Stomach (tissue), 8 donors: ENCODE measurements at regions not wholly inside any gene's neighbourhood (a gene's known extent, or its start where the extent isn't known, plus 50 kb on each side); places are given as distances from the start of the nearest gene placed in this dataset.

Experiments used
- DNase-seq, 2 donors: peaks; one replicate each; pipeline versions ENCODE4 v3.0.0 to v3.0.0-alpha.2; 2013 to 2019
- H3K27ac ChIP-seq, 5 donors: fragments of 200-600 bp in 4 of 5; sonication (generic) in 4 of 5; one replicate each; pipeline ENCODE4 v1.5.1; 2013 to 2019; ENCODE audit warnings: mild to moderate bottlenecking in 1 of 5, moderate library complexity in 1 of 5
- H3K27me3 ChIP-seq, 3 donors: fragments of 200-600 bp; sonication (generic); one replicate each; pipeline ENCODE4 v1.5.1; 2017 to 2019; ENCODE audit warnings: mixed run types in 1 of 3
- H3K36me3 ChIP-seq, 4 donors: fragments of 200-600 bp; sonication (generic); 1 replicate in 3 of 4; 2 replicates in 1 of 4; pipeline ENCODE4 v1.5.1; 2016 to 2019
- H3K4me1 ChIP-seq, 4 donors: fragments of 200-600 bp; sonication (generic); one replicate each; pipeline ENCODE4 v1.5.1; 2016 to 2019
- H3K4me3 ChIP-seq, 4 donors: fragments of 200-600 bp; sonication (generic) in 3 of 4; one replicate each; pipeline ENCODE4 v1.5.1; 2016 to 2019; ENCODE audit warnings: mild to moderate bottlenecking in 1 of 4
- H3K9me3 ChIP-seq, 4 donors: fragments of 200-600 bp; sonication (generic); one replicate each; pipeline ENCODE4 v1.5.1; 2016 to 2019
- CTCF ChIP-seq, 7 experiments: fragments of 450-650 bp in 4 of 7; fragments of 200-600 bp in 3 of 7; sonication (generic) in 3 of 7; IDR thresholded peaks; one replicate each; pipeline ENCODE4 v1.5.1; 2016 to 2019; ENCODE audit warnings: antibody characterized with exemption in 7 of 7, control low read depth in 2 of 7, mild to moderate bottlenecking in 1 of 7
- EP300 ChIP-seq: sonication (generic); formaldehyde crosslinking; IDR thresholded peaks from one replicate; pipeline ENCODE4 v1.6.1; 2017; ENCODE audit warnings: antibody characterized with exemption
- POLR2A ChIP-seq, 4 donors: fragments of 450-650 bp; IDR thresholded peaks; one replicate each; pipeline ENCODE4 v1.6.1; 2016; ENCODE audit warnings: antibody characterized with exemption in 4 of 4, control low read depth in 2 of 4, mild to moderate bottlenecking in 1 of 4, moderate library complexity in 1 of 4
- POLR2AphosphoS5 ChIP-seq, 3 donors: sonication (generic); formaldehyde crosslinking; IDR thresholded peaks; one replicate each; pipeline ENCODE4 v1.6.1; 2016; ENCODE audit warnings: antibody characterized with exemption in 3 of 3
- WGBS, 5 donors: extraction: QIAGEN DNeasy Blood & Tissue Kit in 3 of 5; methylation state at CpG; one replicate each; pipeline versions ENCODE4 v1.1.5 to v1.1.7; 2013 to 2018; 5-methylcytosine and 5-hydroxymethylcytosine counted together
- intact Hi-C: fragments of 100-400 bp; cut with DNase I; formaldehyde crosslinking; loops from one replicate; pipeline ENCODE4 v1.15.1; 2023; ENCODE audit warnings: low total_unique reads
- donor health status: healthy with polysubstance abuse.
- donor health status: Bipolar disorder and iron deficiency.
- donor health status: healthy.

GRCh38 chr1:29805122-29805895 lies 569.0 kb downstream of the PTPRU start:
- peaks cover 0 to 5% (median 2%) of the 10 kb centered on the region in 4 donors for H3K4me1 ChIP-seq
- no peak overlapping the region for H3K27ac ChIP-seq
- no peaks in the 10 kb centered on the region for H3K36me3 ChIP-seq
- DNase-seq: peak in 1 of 2 donors; percentile 9
- H3K4me3 ChIP-seq: no peak overlapping the region
- no peak for TF ChIP-seq EP300
- TF ChIP-seq POLR2AphosphoS5 (IDR thresholded peaks at IDR 0.05): no peak
- no peak for TF ChIP-seq POLR2A (IDR thresholded peaks at IDR 0.05)
- TF ChIP-seq CTCF (IDR thresholded peaks at IDR 0.05): no peak
- no peaks in the 10 kb centered on the region for H3K9me3 ChIP-seq
- 55 to 76% (median 66%) methylated on average over 5 to 11 of the region's 11 CpGs for WGBS, 5 donors
- intact Hi-C loops: no loop called here
- H3K27me3 ChIP-seq: peaks cover 0 to 66% (median 6%) of the 10 kb centered on the region in 3 donors

GRCh38 chr1:29804181-29804899 lies 568.0 kb downstream of the PTPRU start:
- Histone ChIP-seq H3K4me1 (peaks cover 0 to 5% (median 2%) of the 10 kb centered on the region in 4 donors), H3K36me3 (no peaks in the 10 kb centered on the region), H3K9me3 (no peaks in the 10 kb centered on the region), H3K27ac (no peak overlapping the region), H3K4me3 (no peak overlapping the region), H3K27me3 (peaks cover 0 to 62% (median 6%) of the 10 kb centered on the region in 3 donors)
- TF ChIP-seq CTCF (IDR thresholded peaks at IDR 0.05): no peak
- TF ChIP-seq POLR2AphosphoS5 (IDR thresholded peaks at IDR 0.05): no peak
- no peak for TF ChIP-seq EP300
- no peak for TF ChIP-seq POLR2A (IDR thresholded peaks at IDR 0.05)
- intact Hi-C loops: no loop called here
- DNase-seq: peak in 1 of 2 donors; percentile 14
- WGBS, 5 donors: 60 to 66% (median 65%) methylated on average over 6 of the region's 6 CpGs

- peak in 1 of 2 donors; percentile 7 for DNase-seq
- Histone ChIP-seq H3K27me3 (peaks cover 0 to 54% (median 6%) of the 10 kb centered on the region in 3 donors), H3K36me3 (no peaks in the 10 kb centered on the region), H3K27ac (no peak overlapping the region), H3K9me3 (no peaks in the 10 kb centered on the region), H3K4me3 (no peak overlapping the region), H3K4me1 (peaks cover 0 to 5% (median 2%) of the 10 kb centered on the region in 4 donors)
- TF ChIP-seq EP300: no peak
- TF ChIP-seq POLR2A (IDR thresholded peaks at IDR 0.05): no peak
- TF ChIP-seq POLR2AphosphoS5 (IDR thresholded peaks at IDR 0.05): no peak
- no peak for TF ChIP-seq CTCF (IDR thresholded peaks at IDR 0.05)
- intact Hi-C loops: no loop called here
- WGBS, 5 donors: 84 to 89% (median 88%) methylated on average over 4 of the region's 4 CpGs
These were observed 567.2 kb downstream of the PTPRU start for GRCh38 chr1:29803486-29803885.

- intact Hi-C loops: no loop called here
- H3K9me3 ChIP-seq: no peaks in the 10 kb centered on the region
- peak in 1 of 2 donors; percentile 15 for DNase-seq
- H3K4me3 ChIP-seq: no peak overlapping the region
- H3K27ac ChIP-seq: no peak overlapping the region
- WGBS, 5 donors: 50 to 54% (median 52%) methylated on average over 21 of the region's 21 CpGs
- TF ChIP-seq EP300 (no peak), CTCF (IDR thresholded peaks at IDR 0.05) (no peak), POLR2A (IDR thresholded peaks at IDR 0.05) (no peak), POLR2AphosphoS5 (IDR thresholded peaks at IDR 0.05) (no peak)
- peaks cover 0 to 5% (median 2%) of the 10 kb centered on the region in 4 donors for H3K4me1 ChIP-seq
- no peaks in the 10 kb centered on the region for H3K36me3 ChIP-seq
- peaks cover 0 to 51% (median 6%) of the 10 kb centered on the region in 3 donors for H3K27me3 ChIP-seq
These were observed 566.1 kb downstream of the PTPRU start for GRCh38 chr1:29802181-29803068.
